ENCODE measurements at regions not wholly inside any gene's neighbourhood (a gene's known extent, or its start where the extent isn't known, plus 50 kb on each side); places are given as distances from the start of the nearest gene placed in this dataset.
"Not testable (repeated sequence)": the region's sequence is repeated elsewhere in the genome, so short reads cannot be mapped to it uniquely, and the experiment has no call there.

- Histone ChIP-seq H3K4me2 (ENCODE audit: control insufficient read depth, extremely low read depth, insufficient read depth, low read depth, low read length) (no peak overlapping the region), H3K4me3 (ENCODE audit: control insufficient read depth in 2 of 3, extremely low read depth in 1 of 3, insufficient read depth in 2 of 3, low read depth in 1 of 3, low read length in 3 of 3) (no peak overlapping the region), H2AFZ (ENCODE audit: control insufficient read depth, low read length) (no peak overlapping the region), H3K9me1 (ENCODE audit: control insufficient read depth, extremely low read depth, insufficient read depth, low read length) (no peaks in the 10 kb centered on the region), H3K27me3 (ENCODE audit: control insufficient read depth, extremely low read depth, insufficient read depth, low read length) (no peaks in the 10 kb centered on the region), H3K79me2 (ENCODE audit: control insufficient read depth, insufficient read depth, low read length) (no peaks in the 10 kb centered on the region), H3K4me1 (ENCODE audit: control insufficient read depth, extremely low read depth, insufficient read depth, low read length) (no peaks in the 10 kb centered on the region), H3K9me3 (ENCODE audit: control insufficient read depth, low read depth, low read length) (peaks cover 47% of the 10 kb centered on the region), H3K9ac (ENCODE audit: control insufficient read depth, extremely low read depth, insufficient read depth, low read length) (no peak overlapping the region), H4K20me1 (ENCODE audit: control insufficient read depth, extremely low read depth, insufficient read depth, low read length) (no peaks in the 10 kb centered on the region), H3K27ac (ENCODE audit: control insufficient read depth, insufficient read depth, low read length) (no peak overlapping the region), H3K36me3 (ENCODE audit: control insufficient read depth in 2 of 2, extremely low read depth in 1 of 2, insufficient read depth in 2 of 2, low read length in 2 of 2) (no peaks in the 10 kb centered on the region)
- dilution Hi-C loops (cut with MboI; ENCODE audit: extremely low pct_ligation_motif_present, low sequenced_read_pairs) = no loop called here
- FAIRE-seq = no peak
- DNase-seq (ENCODE audit: low read depth, low spot score) = no peak
- TF ChIP-seq EZH2 (IDR thresholded peaks at IDR 0.05; ENCODE audit: low read length) = no peak
- TF ChIP-seq CTCF (optimal IDR thresholded peaks at IDR 0.05 in 1 of 3, IDR thresholded peaks at IDR 0.05 in 1 of 3, conservative IDR thresholded peaks at IDR 0.05 in 1 of 3; ENCODE audit: extremely low read depth in 1 of 3, insufficient read depth in 2 of 3, low read length in 3 of 3) = no peak
Measured at GRCh38 chr15:22241451-22241850, 161.1 kb downstream of the OR4M2 start.

- H3K4me1 ChIP-seq (ENCODE audit: control insufficient read depth, extremely low read depth, insufficient read depth, low read length); H4K20me1 ChIP-seq (ENCODE audit: control insufficient read depth, extremely low read depth, insufficient read depth, low read length); H3K27me3 ChIP-seq (ENCODE audit: control insufficient read depth, extremely low read depth, insufficient read depth, low read length); H3K9ac ChIP-seq (ENCODE audit: control insufficient read depth, extremely low read depth, insufficient read depth, low read length); H3K9me1 ChIP-seq (ENCODE audit: control insufficient read depth, extremely low read depth, insufficient read depth, low read length); H2AFZ ChIP-seq (ENCODE audit: control insufficient read depth, low read length); dilution Hi-C loops (cut with MboI; ENCODE audit: extremely low pct_ligation_motif_present, low sequenced_read_pairs); H3K27ac ChIP-seq (ENCODE audit: control insufficient read depth, insufficient read depth, low read length); H3K79me2 ChIP-seq (ENCODE audit: control insufficient read depth, insufficient read depth, low read length); H3K4me2 ChIP-seq (ENCODE audit: control insufficient read depth, extremely low read depth, insufficient read depth, low read depth, low read length); H3K4me3 ChIP-seq (ENCODE audit: control insufficient read depth in 2 of 3, extremely low read depth in 1 of 3, insufficient read depth in 2 of 3, low read depth in 1 of 3, low read length in 3 of 3); H3K36me3 ChIP-seq (ENCODE audit: control insufficient read depth in 2 of 2, extremely low read depth in 1 of 2, insufficient read depth in 2 of 2, low read length in 2 of 2); FAIRE-seq; DNase-seq (ENCODE audit: low read depth, low spot score): not testable (repeated sequence)
- H3K9me3 ChIP-seq (ENCODE audit: control insufficient read depth, low read depth, low read length) = peaks cover 48% of the 10 kb centered on the region
Measured at GRCh38 chr15:22242311-22242710, 162.0 kb downstream of the OR4M2 start.

- FAIRE-seq (no peak), DNase-seq (ENCODE audit: low read depth, low spot score) (no peak)
- Histone ChIP-seq H3K9me1 (ENCODE audit: control insufficient read depth, extremely low read depth, insufficient read depth, low read length) (no peaks in the 10 kb centered on the region), H3K4me3 (ENCODE audit: control insufficient read depth in 2 of 3, extremely low read depth in 1 of 3, insufficient read depth in 2 of 3, low read depth in 1 of 3, low read length in 3 of 3) (no peak overlapping the region), H3K27me3 (ENCODE audit: control insufficient read depth, extremely low read depth, insufficient read depth, low read length) (no peaks in the 10 kb centered on the region), H3K36me3 (ENCODE audit: control insufficient read depth in 2 of 2, extremely low read depth in 1 of 2, insufficient read depth in 2 of 2, low read length in 2 of 2) (no peaks in the 10 kb centered on the region), H3K9ac (ENCODE audit: control insufficient read depth, extremely low read depth, insufficient read depth, low read length) (no peak overlapping the region), H2AFZ (ENCODE audit: control insufficient read depth, low read length) (no peak overlapping the region), H4K20me1 (ENCODE audit: control insufficient read depth, extremely low read depth, insufficient read depth, low read length) (no peaks in the 10 kb centered on the region), H3K9me3 (ENCODE audit: control insufficient read depth, low read depth, low read length) (peaks cover 47% of the 10 kb centered on the region), H3K27ac (ENCODE audit: control insufficient read depth, insufficient read depth, low read length) (no peak overlapping the region), H3K79me2 (ENCODE audit: control insufficient read depth, insufficient read depth, low read length) (no peaks in the 10 kb centered on the region), H3K4me2 (ENCODE audit: control insufficient read depth, extremely low read depth, insufficient read depth, low read depth, low read length) (no peak overlapping the region), H3K4me1 (ENCODE audit: control insufficient read depth, extremely low read depth, insufficient read depth, low read length) (no peaks in the 10 kb centered on the region)
- no peak for TF ChIP-seq EZH2 (IDR thresholded peaks at IDR 0.05; ENCODE audit: low read length)
- TF ChIP-seq CTCF (optimal IDR thresholded peaks at IDR 0.05 in 1 of 3, IDR thresholded peaks at IDR 0.05 in 1 of 3, conservative IDR thresholded peaks at IDR 0.05 in 1 of 3; ENCODE audit: extremely low read depth in 1 of 3, insufficient read depth in 2 of 3, low read length in 3 of 3) = no peak
- dilution Hi-C loops (cut with MboI; ENCODE audit: extremely low pct_ligation_motif_present, low sequenced_read_pairs) = no loop called here
Measured at GRCh38 chr15:22243440-22244130, 163.3 kb downstream of the OR4M2 start.

- H4K20me1 ChIP-seq (ENCODE audit: control insufficient read depth, extremely low read depth, insufficient read depth, low read length); H3K79me2 ChIP-seq (ENCODE audit: control insufficient read depth, insufficient read depth, low read length); FAIRE-seq; H3K9me1 ChIP-seq (ENCODE audit: control insufficient read depth, extremely low read depth, insufficient read depth, low read length); H2AFZ ChIP-seq (ENCODE audit: control insufficient read depth, low read length); H3K36me3 ChIP-seq (ENCODE audit: control insufficient read depth in 2 of 2, extremely low read depth in 1 of 2, insufficient read depth in 2 of 2, low read length in 2 of 2); H3K9ac ChIP-seq (ENCODE audit: control insufficient read depth, extremely low read depth, insufficient read depth, low read length); H3K4me3 ChIP-seq (ENCODE audit: control insufficient read depth in 2 of 3, extremely low read depth in 1 of 3, insufficient read depth in 2 of 3, low read depth in 1 of 3, low read length in 3 of 3); H3K27me3 ChIP-seq (ENCODE audit: control insufficient read depth, extremely low read depth, insufficient read depth, low read length); H3K27ac ChIP-seq (ENCODE audit: control insufficient read depth, insufficient read depth, low read length); dilution Hi-C loops (cut with MboI; ENCODE audit: extremely low pct_ligation_motif_present, low sequenced_read_pairs); DNase-seq (ENCODE audit: low read depth, low spot score); H3K4me2 ChIP-seq (ENCODE audit: control insufficient read depth, extremely low read depth, insufficient read depth, low read depth, low read length); H3K4me1 ChIP-seq (ENCODE audit: control insufficient read depth, extremely low read depth, insufficient read depth, low read length): not testable (repeated sequence)
- peaks cover 54% of the 10 kb centered on the region for H3K9me3 ChIP-seq (ENCODE audit: control insufficient read depth, low read depth, low read length)
Measured at GRCh38 chr15:22249511-22249910, 169.2 kb downstream of the OR4M2 start.
